ENCODE measurements at regions not wholly inside any gene's neighbourhood (a gene's known extent, or its start where the extent isn't known, plus 50 kb on each side); places are given as distances from the start of the nearest gene placed in this dataset.

- WGBS (ENCODE audit: extremely low coverage, insufficient coverage, insufficient read length), result no CpG with 5 or more reads among the region's 2 CpGs
- Histone ChIP-seq H3K27ac (ENCODE audit: low read depth, low read length) (no peak overlapping the region), H3K36me3 (ENCODE audit: control insufficient read depth in 1 of 2, insufficient read depth in 2 of 2, low read length in 2 of 2) (no peaks in the 10 kb centered on the region)
Measured at GRCh38 chr10:31131251-31131650, 99.6 kb upstream of the ZNF438 start.

GRCh38 chr10:31132681-31133244 is 101.1 kb upstream of the ZNF438 start:
- WGBS (ENCODE audit: extremely low coverage, insufficient coverage, insufficient read length), result no CpG with 5 or more reads among the region's 6 CpGs

More at GRCh38 chr10:31131251-31131650, 99.6 kb upstream of the ZNF438 start:
- Histone ChIP-seq H3K4me3 (ENCODE audit: low read depth, low read length) (no peak overlapping the region), H3K9me3 (ENCODE audit: insufficient read depth, low read depth, low read length) (no peaks in the 10 kb centered on the region), H4K12ac (ENCODE audit: low read depth, low read length) (no peak overlapping the region), H2AFZ (ENCODE audit: insufficient read depth, low read length, poor library complexity) (no peak overlapping the region), H3K4me2 (ENCODE audit: low read length) (no peak overlapping the region), H3K4me1 (ENCODE audit: control insufficient read depth in 1 of 2, insufficient read depth in 2 of 2, low read length in 2 of 2) (peaks cover 8 to 15% of the 10 kb centered on the region in 2 experiments), H3K14ac (ENCODE audit: low read length) (no peak overlapping the region), H3K79me1 (ENCODE audit: low read length) (peaks cover 10% of the 10 kb centered on the region), H4K8ac (ENCODE audit: low read depth, low read length) (no peak overlapping the region), H3K9ac (ENCODE audit: low read length) (no peak overlapping the region), H3K23ac (ENCODE audit: low read length) (no peak overlapping the region), H3K79me2 (ENCODE audit: control insufficient read depth, insufficient read depth, low read length, poor library complexity) (no peaks in the 10 kb centered on the region), H3K4ac (ENCODE audit: low read depth, low read length) (no peak overlapping the region), H3K27me3 (ENCODE audit: insufficient read depth, low read length) (no peaks in the 10 kb centered on the region), H2BK120ac (ENCODE audit: insufficient read depth, low read length, poor library complexity) (no peak overlapping the region), H3K18ac (ENCODE audit: low read length) (no peak overlapping the region), H2BK12ac (ENCODE audit: low read length) (no peak overlapping the region), H2BK5ac (ENCODE audit: low read depth, low read length, poor library complexity) (no peak overlapping the region), H2AK5ac (ENCODE audit: low read length) (no peak overlapping the region), H4K91ac (ENCODE audit: low read depth, low read length) (no peak overlapping the region)
- DNase-seq, result no peak

GRCh38 chr10:31133251-31133791 is 101.7 kb upstream of the ZNF438 start:
- peak overlapping the region; percentile 21 for H4K12ac ChIP-seq (ENCODE audit: low read depth, low read length)
- no peaks in the 10 kb centered on the region for H3K79me2 ChIP-seq (ENCODE audit: control insufficient read depth, insufficient read depth, low read length, poor library complexity)
- no peak overlapping the region for H3K9ac ChIP-seq (ENCODE audit: low read length)
- no peak overlapping the region for H2BK5ac ChIP-seq (ENCODE audit: low read depth, low read length, poor library complexity)
- no peaks in the 10 kb centered on the region for H3K27me3 ChIP-seq (ENCODE audit: insufficient read depth, low read length)
- peak overlapping the region; percentile 53 for H4K91ac ChIP-seq (ENCODE audit: low read depth, low read length)
- no peak overlapping the region for H2BK12ac ChIP-seq (ENCODE audit: low read length)
- peak overlapping the region; percentile 26 for H2AFZ ChIP-seq (ENCODE audit: insufficient read depth, low read length, poor library complexity)
- no peaks in the 10 kb centered on the region for H3K9me3 ChIP-seq (ENCODE audit: insufficient read depth, low read depth, low read length)
- no peak overlapping the region for H3K4me3 ChIP-seq (ENCODE audit: low read depth, low read length)
- DNase-seq, result no peak
- H2AK5ac ChIP-seq (ENCODE audit: low read length), result no peak overlapping the region
- H3K27ac ChIP-seq (ENCODE audit: low read depth, low read length), result no peak overlapping the region
- H3K14ac ChIP-seq (ENCODE audit: low read length), result no peak overlapping the region
- H2BK120ac ChIP-seq (ENCODE audit: insufficient read depth, low read length, poor library complexity), result peak overlapping the region; percentile 28
- peaks cover 10% of the 10 kb centered on the region for H3K79me1 ChIP-seq (ENCODE audit: low read length)
- peak overlapping the region; percentile 9 for H3K18ac ChIP-seq (ENCODE audit: low read length)
- no CpG with 5 or more reads among the region's 17 CpGs for WGBS (ENCODE audit: extremely low coverage, insufficient coverage, insufficient read length)
- peaks cover 8 to 15% of the 10 kb centered on the region in 2 experiments for H3K4me1 ChIP-seq (ENCODE audit: control insufficient read depth in 1 of 2, insufficient read depth in 2 of 2, low read length in 2 of 2)
- H3K23ac ChIP-seq (ENCODE audit: low read length), result no peak overlapping the region
- H3K36me3 ChIP-seq (ENCODE audit: control insufficient read depth in 1 of 2, insufficient read depth in 2 of 2, low read length in 2 of 2), result no peaks in the 10 kb centered on the region
- H4K8ac ChIP-seq (ENCODE audit: low read depth, low read length), result peak overlapping the region; percentile 84
- H3K4ac ChIP-seq (ENCODE audit: low read depth, low read length), result no peak overlapping the region
- peak overlapping the region; percentile 97 for H3K4me2 ChIP-seq (ENCODE audit: low read length)

More at GRCh38 chr10:31132681-31133244, 101.1 kb upstream of the ZNF438 start:
- Histone ChIP-seq H2AK5ac (ENCODE audit: low read length) (no peak overlapping the region), H3K18ac (ENCODE audit: low read length) (no peak overlapping the region), H3K4me3 (ENCODE audit: low read depth, low read length) (no peak overlapping the region), H3K79me1 (ENCODE audit: low read length) (peaks cover 10% of the 10 kb centered on the region), H3K9me3 (ENCODE audit: insufficient read depth, low read depth, low read length) (no peaks in the 10 kb centered on the region), H3K4me1 (ENCODE audit: control insufficient read depth in 1 of 2, insufficient read depth in 2 of 2, low read length in 2 of 2) (peaks cover 8 to 15% of the 10 kb centered on the region in 2 experiments), H3K36me3 (ENCODE audit: control insufficient read depth in 1 of 2, insufficient read depth in 2 of 2, low read length in 2 of 2) (no peaks in the 10 kb centered on the region), H2AFZ (ENCODE audit: insufficient read depth, low read length, poor library complexity) (no peak overlapping the region), H3K4me2 (ENCODE audit: low read length) (no peak overlapping the region), H3K27ac (ENCODE audit: low read depth, low read length) (no peak overlapping the region), H4K91ac (ENCODE audit: low read depth, low read length) (peak overlapping the region; percentile 53), H3K14ac (ENCODE audit: low read length) (no peak overlapping the region), H3K4ac (ENCODE audit: low read depth, low read length) (no peak overlapping the region), H4K8ac (ENCODE audit: low read depth, low read length) (no peak overlapping the region), H3K9ac (ENCODE audit: low read length) (no peak overlapping the region), H2BK120ac (ENCODE audit: insufficient read depth, low read length, poor library complexity) (no peak overlapping the region), H2BK12ac (ENCODE audit: low read length) (no peak overlapping the region), H3K79me2 (ENCODE audit: control insufficient read depth, insufficient read depth, low read length, poor library complexity) (no peaks in the 10 kb centered on the region), H4K12ac (ENCODE audit: low read depth, low read length) (no peak overlapping the region), H2BK5ac (ENCODE audit: low read depth, low read length, poor library complexity) (no peak overlapping the region), H3K23ac (ENCODE audit: low read length) (no peak overlapping the region), H3K27me3 (ENCODE audit: insufficient read depth, low read length) (no peaks in the 10 kb centered on the region)
- no peak for DNase-seq

GRCh38 chr10:31133792-31134310 is 102.2 kb upstream of the ZNF438 start:
- Histone ChIP-seq H2BK5ac (ENCODE audit: low read depth, low read length, poor library complexity) (peak overlapping the region; percentile 78), H2BK120ac (ENCODE audit: insufficient read depth, low read length, poor library complexity) (peak overlapping the region; percentile 85), H3K36me3 (ENCODE audit: control insufficient read depth in 1 of 2, insufficient read depth in 2 of 2, low read length in 2 of 2) (no peaks in the 10 kb centered on the region), H3K18ac (ENCODE audit: low read length) (peak overlapping the region; percentile 87), H3K27me3 (ENCODE audit: insufficient read depth, low read length) (no peaks in the 10 kb centered on the region), H2AFZ (ENCODE audit: insufficient read depth, low read length, poor library complexity) (peak overlapping the region; percentile 75), H3K9ac (ENCODE audit: low read length) (peak overlapping the region; percentile 87), H3K79me2 (ENCODE audit: control insufficient read depth, insufficient read depth, low read length, poor library complexity) (no peaks in the 10 kb centered on the region), H2BK12ac (ENCODE audit: low read length) (peak overlapping the region; percentile 34), H3K27ac (ENCODE audit: low read depth, low read length) (peak overlapping the region; percentile 85), H3K4me1 (ENCODE audit: control insufficient read depth in 1 of 2, insufficient read depth in 2 of 2, low read length in 2 of 2) (peaks cover 8 to 15% of the 10 kb centered on the region in 2 experiments), H3K79me1 (ENCODE audit: low read length) (peaks cover 10% of the 10 kb centered on the region), H3K4me3 (ENCODE audit: low read depth, low read length) (peak overlapping the region; percentile 57), H4K8ac (ENCODE audit: low read depth, low read length) (peak overlapping the region; percentile 84), H3K14ac (ENCODE audit: low read length) (peak overlapping the region; percentile 66), H4K12ac (ENCODE audit: low read depth, low read length) (peak overlapping the region; percentile 67), H4K91ac (ENCODE audit: low read depth, low read length) (peak overlapping the region; percentile 69), H3K4me2 (ENCODE audit: low read length) (peak overlapping the region; percentile 97), H3K9me3 (ENCODE audit: insufficient read depth, low read depth, low read length) (no peaks in the 10 kb centered on the region), H3K23ac (ENCODE audit: low read length) (no peak overlapping the region), H2AK5ac (ENCODE audit: low read length) (no peak overlapping the region), H3K4ac (ENCODE audit: low read depth, low read length) (no peak overlapping the region)
- WGBS (ENCODE audit: extremely low coverage, insufficient coverage, insufficient read length), result no CpG with 5 or more reads among the region's 37 CpGs
- DNase-seq, result peak; percentile 14 to 22
